ENCODE measurements at regions not wholly inside any gene's neighbourhood (a gene's known extent, or its start where the extent isn't known, plus 50 kb on each side); places are given as distances from the start of the nearest gene placed in this dataset.

DNA sequence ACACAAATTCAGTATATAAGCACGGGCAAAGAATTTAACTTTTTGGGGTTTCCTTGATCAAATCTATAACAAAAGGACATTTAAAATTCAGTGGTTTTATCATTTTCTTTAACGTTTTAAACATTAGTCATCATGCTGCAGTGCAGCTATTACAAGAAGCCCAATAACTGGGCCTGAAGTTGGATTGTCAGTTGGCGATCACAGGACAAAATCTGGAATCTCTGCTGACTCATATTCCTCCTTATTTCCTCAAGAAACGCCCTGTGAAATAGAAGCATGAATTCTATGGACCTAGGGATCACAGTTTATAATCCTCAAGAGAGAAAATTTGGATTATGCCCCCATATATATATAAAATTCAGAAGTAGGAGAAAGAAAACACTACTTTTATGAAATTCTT, 971.6 kb upstream of the MIR17HG start:
- ATAC-seq (no peak), FAIRE-seq (no peak), DNase-seq (ENCODE audit: extremely low read depth in 1 of 4, low spot score in 3 of 4) (no peak)
- H3K9me3 ChIP-seq (replicated peaks; ENCODE audit: control insufficient read depth, insufficient read depth, low read depth, low read length): peaks cover 2% of the 10 kb centered on the region; the same call in 1 of the 2 replicates
- CTCF ChIA-PET (ENCODE audit: low intra/inter-chr PET ratio): no interaction called here
- intact Hi-C loops (cut with micrococcal nuclease): no loop called here
- no peaks in the 10 kb centered on the region for H3K9me1 ChIP-seq (ENCODE audit: control insufficient read depth, insufficient read depth, low read length)
- H4K20me1 ChIP-seq (replicated peaks; ENCODE audit: control insufficient read depth, insufficient read depth, low read length): no peaks in the 10 kb centered on the region
- POLR2A ChIA-PET: no interaction called here
- no peak for TF ChIP-seq KAT8 (IDR thresholded peaks at IDR 0.05; ENCODE audit: low read depth)
- no peak for TF ChIP-seq EP300 (IDR thresholded peaks at IDR 0.05; ENCODE audit: low read length)
- no peak for TF ChIP-seq ZBTB26 (CRISPR knock-in tag; IDR thresholded peaks at IDR 0.05)
- TF ChIP-seq STAT5A (IDR thresholded peaks at IDR 0.05; ENCODE audit: borderline replicate concordance, low read length): no peak
- TF ChIP-seq, protein P1, sequence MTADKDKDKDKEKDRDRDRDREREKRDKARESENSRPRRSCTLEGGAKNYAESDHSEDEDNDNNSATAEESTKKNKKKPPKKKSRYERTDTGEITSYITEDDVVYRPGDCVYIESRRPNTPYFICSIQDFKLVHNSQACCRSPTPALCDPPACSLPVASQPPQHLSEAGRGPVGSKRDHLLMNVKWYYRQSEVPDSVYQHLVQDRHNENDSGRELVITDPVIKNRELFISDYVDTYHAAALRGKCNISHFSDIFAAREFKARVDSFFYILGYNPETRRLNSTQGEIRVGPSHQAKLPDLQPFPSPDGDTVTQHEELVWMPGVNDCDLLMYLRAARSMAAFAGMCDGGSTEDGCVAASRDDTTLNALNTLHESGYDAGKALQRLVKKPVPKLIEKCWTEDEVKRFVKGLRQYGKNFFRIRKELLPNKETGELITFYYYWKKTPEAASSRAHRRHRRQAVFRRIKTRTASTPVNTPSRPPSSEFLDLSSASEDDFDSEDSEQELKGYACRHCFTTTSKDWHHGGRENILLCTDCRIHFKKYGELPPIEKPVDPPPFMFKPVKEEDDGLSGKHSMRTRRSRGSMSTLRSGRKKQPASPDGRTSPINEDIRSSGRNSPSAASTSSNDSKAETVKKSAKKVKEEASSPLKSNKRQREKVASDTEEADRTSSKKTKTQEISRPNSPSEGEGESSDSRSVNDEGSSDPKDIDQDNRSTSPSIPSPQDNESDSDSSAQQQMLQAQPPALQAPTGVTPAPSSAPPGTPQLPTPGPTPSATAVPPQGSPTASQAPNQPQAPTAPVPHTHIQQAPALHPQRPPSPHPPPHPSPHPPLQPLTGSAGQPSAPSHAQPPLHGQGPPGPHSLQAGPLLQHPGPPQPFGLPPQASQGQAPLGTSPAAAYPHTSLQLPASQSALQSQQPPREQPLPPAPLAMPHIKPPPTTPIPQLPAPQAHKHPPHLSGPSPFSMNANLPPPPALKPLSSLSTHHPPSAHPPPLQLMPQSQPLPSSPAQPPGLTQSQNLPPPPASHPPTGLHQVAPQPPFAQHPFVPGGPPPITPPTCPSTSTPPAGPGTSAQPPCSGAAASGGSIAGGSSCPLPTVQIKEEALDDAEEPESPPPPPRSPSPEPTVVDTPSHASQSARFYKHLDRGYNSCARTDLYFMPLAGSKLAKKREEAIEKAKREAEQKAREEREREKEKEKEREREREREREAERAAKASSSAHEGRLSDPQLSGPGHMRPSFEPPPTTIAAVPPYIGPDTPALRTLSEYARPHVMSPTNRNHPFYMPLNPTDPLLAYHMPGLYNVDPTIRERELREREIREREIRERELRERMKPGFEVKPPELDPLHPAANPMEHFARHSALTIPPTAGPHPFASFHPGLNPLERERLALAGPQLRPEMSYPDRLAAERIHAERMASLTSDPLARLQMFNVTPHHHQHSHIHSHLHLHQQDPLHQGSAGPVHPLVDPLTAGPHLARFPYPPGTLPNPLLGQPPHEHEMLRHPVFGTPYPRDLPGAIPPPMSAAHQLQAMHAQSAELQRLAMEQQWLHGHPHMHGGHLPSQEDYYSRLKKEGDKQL (CRISPR knock-in tag; IDR thresholded peaks at IDR 0.05; ENCODE audit: borderline replicate concordance): no peak
- TF ChIP-seq HOXB6 (CRISPR knock-in tag; IDR thresholded peaks at IDR 0.05; ENCODE audit: borderline replicate concordance): no peak
- TF ChIP-seq, protein P2, sequence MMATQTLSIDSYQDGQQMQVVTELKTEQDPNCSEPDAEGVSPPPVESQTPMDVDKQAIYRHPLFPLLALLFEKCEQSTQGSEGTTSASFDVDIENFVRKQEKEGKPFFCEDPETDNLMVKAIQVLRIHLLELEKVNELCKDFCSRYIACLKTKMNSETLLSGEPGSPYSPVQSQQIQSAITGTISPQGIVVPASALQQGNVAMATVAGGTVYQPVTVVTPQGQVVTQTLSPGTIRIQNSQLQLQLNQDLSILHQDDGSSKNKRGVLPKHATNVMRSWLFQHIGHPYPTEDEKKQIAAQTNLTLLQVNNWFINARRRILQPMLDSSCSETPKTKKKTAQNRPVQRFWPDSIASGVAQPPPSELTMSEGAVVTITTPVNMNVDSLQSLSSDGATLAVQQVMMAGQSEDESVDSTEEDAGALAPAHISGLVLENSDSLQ (IDR thresholded peaks at IDR 0.05): no peak
- TF ChIP-seq HDAC6 (IDR thresholded peaks at IDR 0.05; ENCODE audit: low read depth, low read length): no peak
- no peak overlapping the region for H3K9ac ChIP-seq (ENCODE audit: insufficient read depth in 1 of 2, low read depth in 2 of 2, low read length in 2 of 2)
- H3K27me3 ChIP-seq (ENCODE audit: control insufficient read depth in 2 of 2, insufficient read depth in 2 of 2, low read length in 2 of 2): no peaks in the 10 kb centered on the region
- no peaks in the 10 kb centered on the region for H3K79me2 ChIP-seq (ENCODE audit: control insufficient read depth, insufficient read depth, low read length)
- under 1% methylated on average over 4 of the region's 4 CpGs for WGBS (ENCODE audit: insufficient coverage, low coverage, missing lambda C conversion rate)
- H3K4me2 ChIP-seq (ENCODE audit: insufficient read depth, low read length): no peak overlapping the region
- no peaks in the 10 kb centered on the region for H3K4me1 ChIP-seq (replicated peaks in 1 of 2; ENCODE audit: control insufficient read depth in 2 of 2, insufficient read depth in 2 of 2, low read length in 2 of 2)
- H3K4me3 ChIP-seq: no peak overlapping the region
- H3K36me3 ChIP-seq (ENCODE audit: control insufficient read depth, insufficient read depth, low read length): no peaks in the 10 kb centered on the region
- BruUV-seq (replicated peaks): no TSS peak
- in situ Hi-C loops (cut with MboI): no loop called here
- no peak overlapping the region for H3K27ac ChIP-seq (ENCODE audit: extremely low read depth, low read depth, low read length)
- no peak overlapping the region for H2AFZ ChIP-seq (ENCODE audit: low read depth, low read length)

All from K562 (cell line).